AG08395 (cell line): ENCODE measurements at regions not wholly inside any gene's neighbourhood (a gene's known extent, or its start where the extent isn't known, plus 50 kb on each side); places are given as distances from the start of the nearest gene placed in this dataset.
A peak's percentile ranks its signal among the peaks of the same experiment; 100 is the strongest.

Experiments
- DNase-seq: peaks from one replicate; pipeline ENCODE4 v3.0.0; 2012; ENCODE audit warnings: mixed read lengths, low spot score

DNA sequence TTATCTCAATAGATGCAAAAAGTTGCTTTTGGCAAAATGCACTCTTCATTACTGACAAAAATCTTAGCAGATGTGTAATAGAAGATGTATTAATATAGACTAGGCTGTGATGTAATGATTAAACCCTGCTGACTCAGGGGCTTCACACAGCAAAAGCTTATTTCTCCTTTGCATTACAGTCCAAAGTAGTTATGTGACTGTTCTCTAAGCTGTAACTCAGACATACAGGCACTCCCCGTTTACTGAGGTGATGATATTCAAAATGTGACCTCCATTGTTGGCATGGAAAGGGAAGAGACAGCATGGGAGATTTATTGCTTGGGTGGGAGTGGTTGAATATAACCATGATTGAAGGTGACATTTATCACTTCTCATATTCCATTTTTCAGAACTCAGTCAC, 331.5 kb downstream of the SNAPC1 start:
- DNase-seq: no peak

DNA sequence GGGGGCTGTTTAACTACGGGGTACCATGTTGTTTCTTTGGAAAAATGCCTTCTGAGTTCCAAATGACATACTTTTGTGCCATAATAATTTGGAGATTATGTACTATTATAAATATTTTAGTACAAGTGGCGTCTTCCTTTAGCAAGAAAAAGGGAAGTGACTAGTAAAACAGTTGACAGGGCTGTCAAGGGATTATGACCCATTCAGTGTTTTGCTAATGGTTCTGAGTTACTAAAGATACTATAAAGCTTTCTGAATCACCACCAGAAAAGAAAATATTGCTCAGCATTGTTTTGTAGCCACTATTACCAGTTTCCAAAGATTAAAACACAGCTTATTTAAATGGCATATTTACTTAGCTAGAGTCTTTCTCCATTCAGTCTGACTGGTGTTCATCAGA, 334.9 kb downstream of the SNAPC1 start:
- DNase-seq: no peak

GRCh38 chr14:62097824-62098223, 335.6 kb downstream of the SNAPC1 start:
- no peak for DNase-seq

DNA sequence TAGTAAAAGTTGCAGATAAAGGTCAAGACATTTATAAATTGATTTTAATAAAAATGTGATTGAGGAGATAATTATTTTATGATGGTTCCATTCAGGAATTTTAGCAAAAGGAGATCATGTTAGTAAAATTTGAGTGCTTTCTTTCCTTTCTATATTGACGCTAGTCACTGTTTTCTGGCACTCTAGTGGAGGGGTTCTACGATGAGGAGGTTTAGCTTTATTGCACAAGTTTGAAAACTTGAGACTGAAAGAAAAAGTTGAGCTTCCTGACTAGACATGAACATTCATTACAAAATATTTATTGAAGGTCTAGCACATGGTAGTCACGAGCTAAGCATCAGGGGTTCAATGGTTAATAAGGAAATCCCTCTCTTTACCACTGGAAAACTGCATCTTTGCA, 336.1 kb downstream of the SNAPC1 start:
- DNase-seq: no peak

DNA sequence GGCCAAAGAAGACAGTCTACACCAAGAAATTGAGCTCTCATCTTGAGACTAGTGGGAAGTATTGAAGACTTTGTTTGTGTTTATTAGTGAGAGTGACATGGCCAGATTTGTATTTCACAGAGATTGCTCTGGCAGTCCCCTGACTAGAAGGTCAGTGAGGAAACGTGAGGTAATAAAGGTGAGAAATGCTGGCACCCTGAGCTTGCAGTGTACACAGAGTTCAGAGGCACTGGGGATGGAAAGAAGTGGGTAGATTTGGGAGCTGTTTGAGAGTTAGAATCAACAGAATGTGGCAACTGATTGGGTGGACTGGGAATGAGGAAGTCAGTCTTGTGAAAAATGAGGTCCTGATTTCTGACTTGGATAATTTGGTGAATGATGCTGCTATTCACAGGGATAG, 336.9 kb downstream of the SNAPC1 start:
- DNase-seq: no peak

DNA sequence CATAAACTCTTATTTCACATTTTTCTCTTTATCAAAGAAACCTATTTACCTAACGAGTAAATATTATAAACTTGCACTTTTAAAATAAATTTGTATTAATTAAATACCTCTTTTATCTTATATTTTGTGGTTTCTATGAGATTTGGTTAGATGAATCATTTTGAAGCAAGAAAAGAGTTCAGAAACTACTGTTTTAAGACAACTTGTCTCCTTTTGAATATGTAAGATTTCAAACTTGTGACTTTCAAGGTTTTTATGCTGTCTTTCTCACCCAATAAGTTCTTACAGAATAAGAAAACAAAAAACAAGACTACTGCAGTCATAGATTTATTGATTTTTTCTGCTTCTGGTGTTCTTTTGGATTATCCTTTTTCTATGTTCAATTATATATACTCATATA, 339.0 kb downstream of the SNAPC1 start:
- no peak for DNase-seq

DNA sequence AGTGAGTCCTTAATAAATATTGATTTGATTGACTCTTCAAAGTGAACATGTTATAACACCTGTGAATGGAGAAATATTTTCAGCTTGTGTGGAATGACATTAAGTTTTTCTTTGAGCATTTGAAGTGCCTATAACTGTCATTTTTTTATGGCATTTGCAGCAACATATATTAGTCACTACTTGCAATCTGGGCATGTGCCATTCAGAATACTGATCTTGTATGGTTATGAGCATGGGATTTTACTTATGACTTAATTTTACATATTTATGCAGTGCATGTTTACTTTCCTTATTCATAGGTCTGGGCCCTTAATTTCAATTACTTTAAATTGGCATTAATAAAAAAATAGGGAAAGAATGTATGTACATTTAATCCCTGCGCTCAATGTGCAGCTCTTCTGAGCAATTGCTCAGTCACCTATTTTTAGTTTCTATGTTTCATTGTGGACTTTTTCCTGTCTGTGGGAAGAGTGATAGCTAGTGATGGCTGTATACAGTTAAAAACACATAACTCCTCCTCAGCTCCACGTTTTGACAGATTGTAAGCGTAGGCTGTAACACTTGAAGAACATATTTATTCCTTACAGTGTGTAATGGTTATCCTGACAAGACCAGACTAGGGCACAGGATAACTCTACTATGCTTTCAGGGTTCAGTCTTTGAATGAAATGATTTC, 339.6 kb downstream of the SNAPC1 start:
- DNase-seq: no peak

GRCh38 chr14:62102349-62102725, 340.1 kb downstream of the SNAPC1 start:
- no peak for DNase-seq

DNA sequence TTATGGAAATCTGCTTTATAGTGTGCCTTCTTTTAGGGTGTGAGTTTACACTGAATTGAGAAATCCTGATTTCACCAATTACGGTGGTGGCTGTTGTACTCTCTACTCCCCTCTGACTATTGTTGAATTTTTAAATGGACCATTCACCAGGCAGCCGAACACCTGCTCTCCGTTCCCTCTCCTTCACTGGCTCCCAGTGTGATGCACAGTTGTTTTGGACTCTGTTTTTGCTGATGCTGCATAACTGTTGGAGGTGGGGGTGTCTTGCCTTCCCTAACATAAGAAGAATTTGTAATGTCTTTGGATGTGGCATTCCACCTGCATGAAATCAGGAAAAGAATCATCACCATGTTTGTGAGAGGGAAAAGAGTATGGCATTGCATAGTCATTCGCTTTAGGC, 341.2 kb downstream of the SNAPC1 start:
- DNase-seq: no peak

- DNase-seq: no peak
Observed at GRCh38 chr14:62110941-62111340, 348.7 kb downstream of the SNAPC1 start.

DNA sequence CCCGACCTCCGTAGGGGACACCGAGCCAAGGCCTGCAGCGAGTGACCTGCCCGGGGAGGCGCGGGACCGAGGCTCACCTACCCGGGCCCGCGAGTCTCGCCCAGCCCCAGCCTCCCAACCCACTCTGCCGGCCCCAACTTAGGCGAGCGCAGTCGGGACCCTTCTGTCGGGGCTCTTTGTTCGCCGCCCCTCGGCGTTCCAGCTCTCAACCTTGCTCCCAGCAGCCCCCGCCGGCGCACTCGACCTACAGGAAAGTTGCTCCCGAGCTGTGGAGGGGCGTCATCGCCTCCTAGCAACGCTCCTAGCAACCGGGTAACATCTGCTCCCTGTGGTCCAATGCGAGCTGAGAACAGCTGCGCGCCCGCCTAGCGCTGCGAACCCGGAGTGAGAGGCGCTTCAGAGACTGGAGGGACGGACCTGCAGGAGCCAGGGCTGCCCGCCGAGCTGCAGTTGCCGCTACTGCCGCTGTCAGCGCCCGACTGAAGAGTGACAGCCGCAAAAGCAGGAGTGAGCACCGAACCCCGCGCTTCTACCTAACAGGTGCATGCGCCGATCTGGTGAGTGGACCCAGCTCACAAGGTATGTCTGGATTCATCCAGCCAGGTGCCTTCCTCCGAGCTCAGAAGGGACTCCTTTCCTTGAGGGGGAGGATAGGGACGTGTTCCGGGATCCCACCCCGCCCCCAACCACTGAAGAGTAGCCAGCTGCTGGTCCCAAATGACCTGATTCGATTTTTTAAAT, 355.0 kb downstream of the SNAPC1 start:
- DNase-seq: peak; percentile 16

- no peak for DNase-seq
Observed at GRCh38 chr14:62117751-62118105, 355.5 kb downstream of the SNAPC1 start.

- DNase-seq: no peak
Observed at GRCh38 chr14:62118461-62118860, 356.2 kb downstream of the SNAPC1 start.

DNA sequence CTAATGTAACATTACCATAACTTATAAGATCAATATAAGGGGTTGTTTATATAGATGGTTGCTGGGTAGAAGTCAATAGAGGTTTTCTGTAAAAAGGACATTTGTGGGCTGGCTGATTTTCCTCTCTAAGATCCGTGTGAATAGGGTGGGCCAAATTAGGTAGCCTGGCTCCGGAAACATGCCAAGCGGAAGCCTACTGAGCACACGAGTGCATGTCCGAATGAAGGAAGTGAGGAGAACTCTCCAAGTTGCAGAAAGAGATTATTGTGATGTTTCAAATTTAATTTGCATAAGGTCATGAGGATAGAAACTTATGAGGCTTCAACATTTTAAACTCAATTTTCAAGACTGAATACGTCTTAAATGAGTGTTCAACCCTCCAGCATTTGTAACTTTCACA, 356.7 kb downstream of the SNAPC1 start:
- DNase-seq: no peak

- DNase-seq: no peak
Observed at GRCh38 chr14:62123961-62124360, 361.7 kb downstream of the SNAPC1 start.

DNA sequence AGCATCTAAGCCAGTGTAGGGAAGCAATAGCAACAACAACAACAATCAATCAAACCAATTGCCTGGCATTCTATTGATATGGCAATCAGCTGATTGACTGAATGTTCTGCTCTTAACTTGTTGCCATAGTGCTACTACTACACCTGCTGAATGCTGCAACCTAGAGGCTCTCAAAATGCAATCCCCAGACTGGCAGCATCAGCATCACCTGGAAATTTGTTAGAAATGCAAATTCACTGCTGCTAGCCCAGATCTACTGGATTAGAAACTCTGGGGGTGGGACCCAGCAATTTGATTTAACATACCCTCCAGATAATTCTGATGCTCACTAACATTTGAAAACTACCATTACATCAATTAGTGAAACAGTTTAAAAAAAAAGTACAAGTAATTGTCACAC, 363.6 kb downstream of the SNAPC1 start:
- no peak for DNase-seq

DNA sequence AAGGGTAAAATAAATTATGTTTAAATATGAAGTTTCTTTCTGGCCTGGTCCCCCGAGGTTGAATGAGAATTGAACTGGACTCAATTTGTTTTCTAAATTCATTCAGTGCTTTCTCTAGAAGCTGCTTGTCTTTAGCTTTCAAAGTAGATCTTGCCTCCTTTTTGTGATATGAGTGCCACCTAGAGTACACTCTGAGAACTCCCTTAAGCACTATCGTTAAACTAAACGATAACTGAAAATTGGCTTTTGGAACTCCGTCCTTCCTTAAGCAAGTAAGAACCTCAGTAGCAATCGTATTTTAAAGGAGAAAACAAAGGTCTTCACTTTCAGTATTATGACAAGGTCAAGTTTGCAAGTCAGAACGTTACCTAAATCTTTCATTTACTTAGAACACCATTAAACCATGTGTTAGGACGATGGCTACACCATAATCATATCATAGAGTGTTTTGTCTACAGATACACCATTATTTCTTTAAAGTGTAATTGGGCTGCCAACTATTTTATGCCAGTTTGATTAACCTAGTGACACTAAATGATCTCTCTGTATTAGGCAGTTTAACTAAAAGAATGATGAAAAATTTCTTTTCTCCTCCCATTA, 364.8 kb downstream of the SNAPC1 start:
- DNase-seq: peak; percentile 64

DNA sequence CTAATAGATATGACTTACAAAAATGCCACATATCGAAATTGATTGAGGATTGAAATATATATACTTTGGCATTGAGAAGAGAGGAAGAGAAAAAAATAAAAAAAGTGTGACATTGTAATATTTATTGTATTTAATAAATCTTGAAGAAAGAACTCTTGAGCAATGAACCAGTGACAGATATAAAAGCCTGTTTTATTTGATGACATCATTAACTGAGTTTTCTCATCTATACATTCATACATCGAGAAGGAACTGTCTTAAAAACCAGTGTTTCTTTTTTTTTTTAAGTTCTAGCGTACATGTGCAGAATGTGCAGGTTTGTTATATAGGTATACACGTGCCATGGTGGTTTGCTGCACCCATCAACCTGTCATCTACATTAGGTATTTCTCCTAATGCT, 368.2 kb downstream of the SNAPC1 start:
- no peak for DNase-seq

DNA sequence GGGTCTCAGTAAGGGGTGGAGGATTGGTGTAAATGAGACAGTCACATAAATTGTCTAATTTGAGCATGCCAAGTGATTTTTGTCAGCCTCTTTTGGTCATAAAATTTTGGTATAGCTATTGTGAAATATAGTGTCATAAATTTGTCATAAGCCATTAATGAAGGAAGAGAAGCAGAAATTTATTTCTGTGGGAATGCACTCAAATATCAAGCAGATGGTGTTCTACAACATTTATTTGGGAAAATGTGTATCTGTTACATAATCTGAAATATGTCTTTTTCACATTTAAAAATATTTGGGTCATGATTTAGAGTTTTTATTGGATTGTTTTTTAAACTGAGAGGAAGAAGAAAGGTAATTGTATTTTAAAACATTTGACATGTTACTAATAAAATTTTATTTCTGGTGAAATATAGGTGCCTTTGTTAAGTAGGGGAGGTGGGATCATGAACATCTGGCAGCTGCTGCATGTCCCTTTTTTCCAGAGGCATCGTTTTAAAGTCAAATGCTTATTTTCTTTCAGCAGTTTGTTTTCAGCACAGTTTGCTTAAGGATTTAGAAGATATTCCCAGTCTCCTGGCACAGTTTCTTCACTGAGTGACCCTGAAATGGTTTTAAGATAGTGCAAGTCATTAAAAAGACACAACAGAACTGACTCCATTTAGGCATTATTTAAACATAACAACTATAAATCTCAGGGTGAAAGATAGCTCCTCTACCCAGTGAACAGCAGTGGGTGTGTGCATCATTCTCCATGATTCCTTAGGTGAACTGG, 371.7 kb downstream of the SNAPC1 start:
- DNase-seq: no peak

DNA sequence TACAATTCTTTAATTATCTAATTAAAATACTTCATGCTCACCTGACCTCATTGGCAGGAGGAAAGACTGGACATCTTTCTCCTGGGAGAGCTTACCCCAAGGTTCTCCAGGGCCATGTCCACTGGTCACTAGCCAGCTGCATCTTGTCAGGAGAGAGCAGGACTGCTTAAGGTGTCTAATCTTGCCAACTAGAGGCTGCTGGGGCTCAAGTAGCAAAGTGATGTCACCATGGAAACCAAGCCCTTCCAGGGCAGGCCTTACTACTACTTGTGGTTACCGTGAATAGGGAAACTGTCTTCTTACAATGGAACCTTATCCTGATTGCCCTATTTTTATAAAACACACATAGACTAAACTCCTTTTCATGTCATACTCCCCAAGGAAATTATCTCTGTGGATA, 376.4 kb downstream of the SNAPC1 start:
- no peak for DNase-seq

DNA sequence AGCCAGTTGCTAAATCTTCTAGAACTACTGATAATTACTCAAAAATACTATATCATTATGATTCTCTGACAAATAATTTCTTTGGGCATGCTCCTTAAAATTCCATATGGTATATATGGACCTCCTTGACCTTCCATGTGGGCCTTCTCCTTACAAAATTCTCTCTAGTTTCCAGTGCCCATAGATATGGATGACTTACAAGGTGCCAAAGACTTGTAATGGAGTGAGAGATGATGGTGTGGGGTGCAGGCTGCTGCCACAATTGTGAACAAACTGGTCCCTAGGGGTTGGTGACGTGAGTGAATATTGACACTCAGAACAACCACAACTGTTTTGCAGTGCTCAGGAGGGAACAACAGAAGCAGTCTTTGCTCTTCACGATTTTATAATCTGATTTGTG, 378.9 kb downstream of the SNAPC1 start:
- no peak for DNase-seq

GRCh38 chr14:62143245-62143644, 381.0 kb downstream of the SNAPC1 start:
- DNase-seq: peak; percentile 5

DNA sequence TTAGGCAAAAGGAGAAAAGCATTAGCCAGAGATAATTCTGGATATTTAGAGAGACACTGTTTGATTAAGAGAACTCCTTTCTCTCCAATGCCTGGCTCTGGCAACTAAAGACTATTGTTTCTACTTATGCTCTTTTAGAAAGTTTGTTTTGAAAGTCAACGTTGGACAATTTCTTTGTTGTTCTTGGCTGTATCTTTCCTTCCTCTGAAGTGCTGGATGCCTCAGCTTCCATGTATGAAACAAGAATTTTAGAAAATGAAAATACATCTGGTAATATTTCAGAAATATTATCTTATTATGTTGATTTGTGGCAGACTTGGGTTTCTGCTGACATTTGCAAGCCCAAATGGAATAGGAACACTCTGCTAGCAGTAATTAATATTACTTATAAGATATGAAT, 382.6 kb downstream of the SNAPC1 start:
- DNase-seq: no peak
